C4-2B (cell line): ENCODE measurements at regions not wholly inside any gene's neighbourhood (a gene's known extent, or its start where the extent isn't known, plus 50 kb on each side); places are given as distances from the start of the nearest gene placed in this dataset.

Source experiments
- CTCF ChIP-seq: fragments of 450-650 bp; conservative IDR thresholded peaks from 2 replicates; pipeline ENCODE4 v1.5.1; 2017; ENCODE audit warnings: mild to moderate bottlenecking
- ZFX ChIP-seq: fragments of 450-650 bp; IDR thresholded peaks from 2 replicates; pipeline ENCODE4 v1.6.1; 2017

- no peak for TF ChIP-seq CTCF
- no peak for TF ChIP-seq ZFX
Measured at GRCh38 chr5:116787570-116787969, 212.9 kb upstream of the SEMA6A start.
